HG03135 (cell line): ENCODE measurements at regions not wholly inside any gene's neighbourhood (a gene's known extent, or its start where the extent isn't known, plus 50 kb on each side); places are given as distances from the start of the nearest gene placed in this dataset.
"Not testable (repeated sequence)": the region's sequence is repeated elsewhere in the genome, so short reads cannot be mapped to it uniquely, and the experiment has no call there.

Source experiments
- ATAC-seq: cut with Tn5 transposase; IDR thresholded peaks from one replicate; pipeline ENCODE4 v1.9.1; 2021; ENCODE audit warnings: mild to moderate bottlenecking, moderate library complexity; ENCODE audit not compliant: unreplicated experiment

- no peak for ATAC-seq
These were observed 54.4 kb upstream of the GRIP1 start for GRCh38 chr12:66733321-66733720.

GRCh38 chr12:66733839-66734238 lies 55.0 kb upstream of the GRIP1 start:
- ATAC-seq = no peak

GRCh38 chr12:66735275-66735674 lies 56.4 kb upstream of the GRIP1 start:
- ATAC-seq = no peak

GRCh38 chr12:66736931-66737330 lies 58.1 kb upstream of the GRIP1 start:
- no peak for ATAC-seq

- no peak for ATAC-seq
These were observed 60.4 kb upstream of the GRIP1 start for GRCh38 chr12:66739266-66739665.

- no peak for ATAC-seq
These were observed 61.2 kb upstream of the GRIP1 start for GRCh38 chr12:66739940-66740651.

- no peak for ATAC-seq
These were observed 61.9 kb upstream of the GRIP1 start for GRCh38 chr12:66740732-66741131.

- no peak for ATAC-seq
These were observed 63.0 kb upstream of the GRIP1 start for GRCh38 chr12:66741919-66742318.

GRCh38 chr12:66742508-66743367 lies 63.9 kb upstream of the GRIP1 start:
- no peak for ATAC-seq

GRCh38 chr12:66744461-66744860 lies 65.6 kb upstream of the GRIP1 start:
- no peak for ATAC-seq

GRCh38 chr12:66744956-66745383 lies 66.1 kb upstream of the GRIP1 start:
- ATAC-seq = no peak

- ATAC-seq = no peak
These were observed 67.8 kb upstream of the GRIP1 start for GRCh38 chr12:66746489-66747201.

- ATAC-seq = no peak
These were observed 72.7 kb upstream of the GRIP1 start for GRCh38 chr12:66751432-66752113.

- ATAC-seq = no peak
These were observed 74.9 kb upstream of the GRIP1 start for GRCh38 chr12:66753810-66754209.

GRCh38 chr12:66755727-66756395 lies 77.0 kb upstream of the GRIP1 start:
- no peak for ATAC-seq

GRCh38 chr12:66756631-66757030 lies 77.8 kb upstream of the GRIP1 start:
- ATAC-seq = no peak

- not testable (repeated sequence) for ATAC-seq
These were observed 81.2 kb upstream of the GRIP1 start for GRCh38 chr12:66760122-66760521.

GRCh38 chr12:66763467-66763866 lies 84.6 kb upstream of the GRIP1 start:
- ATAC-seq = no peak

GRCh38 chr12:66765204-66765603 lies 86.3 kb upstream of the GRIP1 start:
- ATAC-seq = no peak

- ATAC-seq = no peak
These were observed 88.7 kb upstream of the GRIP1 start for GRCh38 chr12:66767536-66767935.
